Activated CD8-positive, alpha-beta memory T cell treated with anti-CD3 and anti-CD28 coated beads for 48 hours (primary cell): ENCODE measurements at regions not wholly inside any gene's neighbourhood (a gene's known extent, or its start where the extent isn't known, plus 50 kb on each side); places are given as distances from the start of the nearest gene placed in this dataset.

ENCODE experiments used
- DNase-seq, 3 experiments: peaks; one replicate each; pipeline ENCODE4 v3.0.0-alpha.2; 2020; ENCODE audit warnings: low read depth in 2 of 3, low spot score in 2 of 3

GRCh38 chr7:127446842-127447241 lies 54.3 kb upstream of the ZNF800 start:
- DNase-seq: no peak
